ENCODE measurements at regions not wholly inside any gene's neighbourhood (a gene's known extent, or its start where the extent isn't known, plus 50 kb on each side); places are given as distances from the start of the nearest gene placed in this dataset.

DNA sequence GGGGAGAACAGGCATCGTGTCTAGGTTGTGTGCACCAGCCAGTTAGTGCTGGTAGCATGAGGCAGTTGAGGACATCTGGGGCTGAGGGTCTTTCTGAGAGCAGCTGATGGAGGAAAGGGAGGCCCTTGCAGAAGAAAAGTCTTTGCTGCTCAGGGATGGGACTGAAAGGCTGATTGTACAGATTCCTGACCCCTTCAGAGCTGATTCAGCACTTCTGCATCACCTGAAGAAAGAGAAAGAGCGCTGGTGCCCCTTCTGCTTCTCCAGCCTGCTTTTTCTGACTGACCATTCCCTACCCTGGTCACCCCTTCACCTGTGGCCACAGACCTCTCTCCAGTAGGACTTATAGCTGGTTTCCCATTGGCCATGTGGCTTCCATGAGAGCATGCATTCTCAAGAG is 476.2 kb downstream of the TSHZ3 start:
- TF ChIP-seq, protein P1, sequence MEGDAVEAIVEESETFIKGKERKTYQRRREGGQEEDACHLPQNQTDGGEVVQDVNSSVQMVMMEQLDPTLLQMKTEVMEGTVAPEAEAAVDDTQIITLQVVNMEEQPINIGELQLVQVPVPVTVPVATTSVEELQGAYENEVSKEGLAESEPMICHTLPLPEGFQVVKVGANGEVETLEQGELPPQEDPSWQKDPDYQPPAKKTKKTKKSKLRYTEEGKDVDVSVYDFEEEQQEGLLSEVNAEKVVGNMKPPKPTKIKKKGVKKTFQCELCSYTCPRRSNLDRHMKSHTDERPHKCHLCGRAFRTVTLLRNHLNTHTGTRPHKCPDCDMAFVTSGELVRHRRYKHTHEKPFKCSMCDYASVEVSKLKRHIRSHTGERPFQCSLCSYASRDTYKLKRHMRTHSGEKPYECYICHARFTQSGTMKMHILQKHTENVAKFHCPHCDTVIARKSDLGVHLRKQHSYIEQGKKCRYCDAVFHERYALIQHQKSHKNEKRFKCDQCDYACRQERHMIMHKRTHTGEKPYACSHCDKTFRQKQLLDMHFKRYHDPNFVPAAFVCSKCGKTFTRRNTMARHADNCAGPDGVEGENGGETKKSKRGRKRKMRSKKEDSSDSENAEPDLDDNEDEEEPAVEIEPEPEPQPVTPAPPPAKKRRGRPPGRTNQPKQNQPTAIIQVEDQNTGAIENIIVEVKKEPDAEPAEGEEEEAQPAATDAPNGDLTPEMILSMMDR (IDR thresholded peaks at IDR 0.05; ENCODE audit: insufficient read depth, low read length) = no peak
- no peak for TF ChIP-seq POLR2AphosphoS5 (IDR thresholded peaks at IDR 0.05; ENCODE audit: low read depth)
- TF ChIP-seq GABPA (IDR thresholded peaks at IDR 0.05; ENCODE audit: low read depth) = no peak
